K562 (cell line): ENCODE measurements at regions not wholly inside any gene's neighbourhood (a gene's known extent, or its start where the extent isn't known, plus 50 kb on each side); places are given as distances from the start of the nearest gene placed in this dataset.

Experiments used
- ATAC-seq: fragments of 200-7000 bp; cut with Tn5 transposase; 3 replicates; pipeline ENCODE4 v1.9.1; 2020; ENCODE audit warnings: moderate library complexity
- BruUV-seq: library from RNA; stranded (reverse); fragments of 400-500 nt; replicated peaks from 2 replicates; lab custom pipeline; 2021; lab: Mats Ljungman, UMichigan
- CTCF ChIA-PET: fragments of 300-600 bp; formaldehyde crosslinking; extraction: SDS; loops from one replicate; lab custom pipeline; 2021; ENCODE audit warnings: low intra/inter-chr PET ratio; lab: Yijun Ruan, JAX
- POLR2A ChIA-PET: fragments of 300-600, 350-650 bp; sonication (Branson Sonifier 250); formaldehyde crosslinking; extraction: SDS; loops from one replicate; lab custom pipeline; 2021; ENCODE audit warnings: antibody characterized with exemption, inconsistent platforms; lab: Yijun Ruan, JAX
- DNase-seq, 4 experiments: peaks; one replicate each; pipeline versions ENCODE4 v3.0.0 to v3.0.0-alpha.2; 2011 to 2018; ENCODE audit warnings: low spot score in 3 of 4, mixed read lengths in 3 of 4; ENCODE audit errors: extremely low read depth in 1 of 4
- FAIRE-seq: peaks from 2 replicates; lab custom pipeline; 2011; peaks lifted over from hg19 to GRCh38; lab: Jason Lieb, UNC
- H2AFZ ChIP-seq: 2 replicates; pipeline ENCODE4 v1.6.0; 2011; ENCODE audit warnings: low read depth, low read length, control low read depth, inconsistent platforms
- H3K27ac ChIP-seq: fragments of 200-600 bp; 3 replicates; pipeline ENCODE4 v1.8.0; 2011; ENCODE audit warnings: low read depth, mild to moderate bottlenecking, control low read depth, inconsistent platforms, low read length, moderate library complexity, mixed read lengths; ENCODE audit errors: extremely low read depth
- H3K27me3 ChIP-seq, 2 experiments: fragments of 300-600 bp in 1 of 2; 2 replicates in 1 of 2; 3 replicates in 1 of 2; pipeline versions ENCODE4 v1.6.0 to v1.8.0; 2011; ENCODE audit warnings: inconsistent platforms in 2 of 2, low read length in 2 of 2, mild to moderate bottlenecking in 1 of 2, mixed read lengths in 1 of 2, moderate library complexity in 1 of 2; ENCODE audit not compliant: control insufficient read depth in 2 of 2, insufficient read depth in 2 of 2
- H3K36me3 ChIP-seq: fragments of 300-600 bp; 3 replicates; pipeline ENCODE4 v1.8.0; 2011; ENCODE audit warnings: mild to moderate bottlenecking, low read length, inconsistent platforms; ENCODE audit not compliant: control insufficient read depth, insufficient read depth
- H3K4me1 ChIP-seq, 2 experiments: fragments of 200-600 bp in 1 of 2; replicated peaks in 1 of 2; 2 replicates in 1 of 2; 3 replicates in 1 of 2; pipeline versions ENCODE4 v1.5.1 to v1.8.0; 2011; ENCODE audit warnings: inconsistent platforms in 2 of 2, low read length in 2 of 2, mild to moderate bottlenecking in 1 of 2, mixed read lengths in 1 of 2, moderate library complexity in 1 of 2; ENCODE audit not compliant: control insufficient read depth in 2 of 2, insufficient read depth in 2 of 2
- H3K4me2 ChIP-seq: 2 replicates; pipeline ENCODE4 v1.6.1; 2011; ENCODE audit warnings: low read length, control low read depth, inconsistent platforms, mixed read lengths; ENCODE audit not compliant: insufficient read depth
- H3K4me3 ChIP-seq: fragments of 200-600 bp; sonication (generic), shearing (Covaris generic); 2 replicates; pipeline ENCODE4 v1.5.1; 2016; ENCODE audit warnings: control low read depth, inconsistent platforms
- H3K79me2 ChIP-seq: fragments of 200-600 bp; 3 replicates; pipeline ENCODE4 v1.8.0; 2011; ENCODE audit warnings: low read length, inconsistent platforms; ENCODE audit not compliant: control insufficient read depth, insufficient read depth
- H3K9ac ChIP-seq, 2 experiments: 2 replicates each; pipeline versions ENCODE4 v1.6.0 to v1.6.1; 2011; ENCODE audit warnings: low read depth in 2 of 2, low read length in 2 of 2, control low read depth in 1 of 2, inconsistent platforms in 1 of 2, mild to moderate bottlenecking in 1 of 2, mixed read lengths in 1 of 2; ENCODE audit not compliant: insufficient read depth in 1 of 2
- H3K9me1 ChIP-seq: one replicate; pipeline ENCODE4 v1.6.0; 2011; ENCODE audit warnings: inconsistent platforms, mild to moderate bottlenecking, low read length, moderate library complexity; ENCODE audit not compliant: control insufficient read depth, insufficient read depth
- H3K9me3 ChIP-seq: replicated peaks from 2 replicates; pipeline ENCODE4 v1.5.1; 2011; ENCODE audit warnings: low read depth, low read length, inconsistent platforms; ENCODE audit not compliant: control insufficient read depth, insufficient read depth
- H4K20me1 ChIP-seq: replicated peaks from 2 replicates; pipeline ENCODE4 v1.6.1; 2011; ENCODE audit warnings: low read length, inconsistent platforms, mixed read lengths; ENCODE audit not compliant: control insufficient read depth, insufficient read depth
- ARID3B ChIP-seq: fragments of 250-450 bp; sonication (Bioruptor Pico); IDR thresholded peaks from 2 replicates; pipeline ENCODE4 v1.4.0; 2020; ENCODE audit warnings: borderline replicate concordance
- CHAMP1 ChIP-seq: fragments of 450-650 bp; IDR thresholded peaks from 2 replicates; pipeline ENCODE4 v1.6.1; 2016; ENCODE audit warnings: mild to moderate bottlenecking
- KLF13 ChIP-seq: fragments of 450-650 bp; IDR thresholded peaks from 2 replicates; pipeline ENCODE4 v1.6.1; 2016; ENCODE audit warnings: missing genetic modification characterization, low read depth, mild to moderate bottlenecking, missing compliant biosample characterization, moderate library complexity, borderline replicate concordance
- NCOA4 ChIP-seq: fragments of 450-650 bp; IDR thresholded peaks from 2 replicates; pipeline ENCODE4 v1.6.1; 2018; ENCODE audit warnings: mild to moderate bottlenecking; ENCODE audit not compliant: partially characterized antibody
- PTBP1 ChIP-seq: fragments of 200-400 bp; formaldehyde crosslinking; IDR thresholded peaks from 2 replicates; pipeline ENCODE4 v1.6.1; 2017; ENCODE audit warnings: low read depth, low read length
- RHOXF2B ChIP-seq: fragments of 250-450 bp; sonication (Bioruptor Pico); conservative IDR thresholded peaks from 2 replicates; pipeline ENCODE4 v1.5.1; 2021
- SPI1 ChIP-seq: IDR thresholded peaks from 2 replicates; pipeline ENCODE4 v1.6.1; 2011; ENCODE audit warnings: low read depth, low read length, control low read depth, borderline replicate concordance
- TAF15 ChIP-seq: fragments of 200-400 bp; formaldehyde crosslinking; IDR thresholded peaks from 2 replicates; pipeline ENCODE4 v1.6.1; 2017; ENCODE audit warnings: mild to moderate bottlenecking, low read depth, low read length, moderate library complexity
- TCF3 ChIP-seq: sonication (generic); formaldehyde crosslinking; IDR thresholded peaks from 2 replicates; pipeline ENCODE4 v1.4.0; 2020; ENCODE audit warnings: mild to moderate bottlenecking, missing genetic modification reagents
- ZNF449 ChIP-seq: fragments of 250-450 bp; sonication (Bioruptor Pico); IDR thresholded peaks from 2 replicates; pipeline ENCODE4 v1.8.0; 2022; ENCODE audit warnings: moderate library complexity, mild to moderate bottlenecking, inconsistent platforms
- ZNF695 ChIP-seq: fragments of 450-650 bp; formaldehyde crosslinking; IDR thresholded peaks from 2 replicates; pipeline ENCODE4 v1.4.0; 2020; ENCODE audit warnings: mild to moderate bottlenecking, moderate library complexity
- ZNF717 ChIP-seq: fragments of 250-450 bp; sonication (Bioruptor Pico); IDR thresholded peaks from 2 replicates; pipeline ENCODE4 v1.5.0; 2021
- WGBS: fragments of 100-300 bp; shearing (Covaris generic); methylation state at CpG from one replicate; pipeline ENCODE4 v1.1.6; 2016; ENCODE audit warnings: low coverage, mixed read lengths; ENCODE audit not compliant: insufficient coverage; ENCODE audit errors: missing lambda C conversion rate; 5-methylcytosine and 5-hydroxymethylcytosine counted together
- in situ Hi-C: fragments of 300-500 bp; cut with MboI; formaldehyde crosslinking; loops from 4 replicates; pipeline ENCODE4 v1.15.0; 2018; ENCODE audit warnings: inconsistent platforms, mixed read lengths
- intact Hi-C: fragments of 100-400 bp; cut with micrococcal nuclease; formaldehyde crosslinking; loops from 2 replicates; pipeline ENCODE4 v1.14.2; 2022
- TF ChIP-seq, protein P1 (sequence below): fragments of 250-450 bp; sonication (Bioruptor Pico); IDR thresholded peaks from 2 replicates; pipeline ENCODE4 v1.5.0; 2020; ENCODE audit warnings: mild to moderate bottlenecking

DNA sequence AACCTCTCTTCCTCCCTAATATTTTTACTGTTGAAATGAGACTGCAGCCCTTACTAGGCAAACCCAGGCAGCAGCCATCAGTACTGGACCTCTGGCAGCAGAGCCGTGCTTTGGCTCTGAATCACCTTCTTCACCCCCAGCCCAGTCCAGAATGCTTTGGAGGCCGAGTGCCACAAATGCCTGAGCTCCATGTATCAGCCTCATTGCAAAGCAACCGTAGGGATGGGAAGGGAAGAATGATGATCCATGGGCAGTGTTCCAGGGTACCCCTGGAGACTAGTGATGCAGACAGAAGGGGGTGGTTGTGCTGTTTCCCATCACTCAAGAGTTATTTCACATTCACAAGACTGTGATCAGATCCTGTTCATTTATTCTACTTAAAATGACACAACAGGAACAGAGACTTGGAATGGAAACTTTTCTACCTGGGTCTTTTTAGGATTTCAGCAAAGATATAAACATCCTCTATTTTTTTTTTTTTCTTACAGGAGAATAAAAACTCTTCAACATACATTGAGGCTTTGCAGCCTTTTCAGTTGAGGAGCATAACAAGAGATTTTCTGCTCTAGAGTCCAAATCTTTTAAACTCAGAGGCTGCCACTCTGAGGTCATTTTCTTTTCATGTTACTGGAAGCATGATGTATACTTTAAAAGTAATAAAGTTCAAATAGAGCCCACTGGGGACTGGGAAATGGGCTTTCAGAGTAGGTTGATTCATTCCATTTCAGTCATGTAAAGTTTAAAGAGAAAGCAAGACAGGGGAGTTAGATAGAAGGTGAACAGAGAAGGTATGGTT is 138.3 kb downstream of the KCNJ2 start:
- FAIRE-seq (no peak), DNase-seq (no peak), ATAC-seq (no peak)
- H3K27me3 ChIP-seq = no peaks in the 10 kb centered on the region
- no peaks in the 10 kb centered on the region for H3K36me3 ChIP-seq
- ChIA-PET POLR2A (no interaction called here), CTCF (no interaction called here)
- H3K4me2 ChIP-seq = no peak overlapping the region
- no peak for TF ChIP-seq SPI1
- TF ChIP-seq, protein P1, sequence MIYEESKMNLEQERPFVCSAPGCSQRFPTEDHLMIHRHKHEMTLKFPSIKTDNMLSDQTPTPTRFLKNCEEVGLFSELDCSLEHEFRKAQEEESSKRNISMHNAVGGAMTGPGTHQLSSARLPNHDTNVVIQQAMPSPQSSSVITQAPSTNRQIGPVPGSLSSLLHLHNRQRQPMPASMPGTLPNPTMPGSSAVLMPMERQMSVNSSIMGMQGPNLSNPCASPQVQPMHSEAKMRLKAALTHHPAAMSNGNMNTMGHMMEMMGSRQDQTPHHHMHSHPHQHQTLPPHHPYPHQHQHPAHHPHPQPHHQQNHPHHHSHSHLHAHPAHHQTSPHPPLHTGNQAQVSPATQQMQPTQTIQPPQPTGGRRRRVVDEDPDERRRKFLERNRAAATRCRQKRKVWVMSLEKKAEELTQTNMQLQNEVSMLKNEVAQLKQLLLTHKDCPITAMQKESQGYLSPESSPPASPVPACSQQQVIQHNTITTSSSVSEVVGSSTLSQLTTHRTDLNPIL (CRISPR knock-in tag) = no peak
- no peak for TF ChIP-seq NCOA4
- TF ChIP-seq PTBP1 = no peak
- TF ChIP-seq RHOXF2B (CRISPR knock-in tag) = no peak
- no peak for TF ChIP-seq TAF15
- TF ChIP-seq ARID3B (CRISPR knock-in tag) = no peak
- TF ChIP-seq ZNF449 (CRISPR knock-in tag) = no peak
- no peak for TF ChIP-seq TCF3 (CRISPR knock-in tag)
- TF ChIP-seq KLF13 = no peak
- no peak for TF ChIP-seq CHAMP1
- TF ChIP-seq ZNF695 (CRISPR knock-in tag) = no peak
- no peak for TF ChIP-seq ZNF717
- no peak overlapping the region for H2AFZ ChIP-seq
- H4K20me1 ChIP-seq = no peaks in the 10 kb centered on the region
- no peaks in the 10 kb centered on the region for H3K79me2 ChIP-seq
- no peak overlapping the region for H3K27ac ChIP-seq
- in situ Hi-C loops (no loop called here), intact Hi-C loops (no loop called here)
- H3K4me3 ChIP-seq = no peak overlapping the region
- H3K9ac ChIP-seq = no peak overlapping the region
- H3K9me1 ChIP-seq = no peaks in the 10 kb centered on the region
- no peaks in the 10 kb centered on the region for H3K4me1 ChIP-seq
- BruUV-seq = no TSS peak
- 0% methylated on average over 3 of the region's 3 CpGs for WGBS
- no peaks in the 10 kb centered on the region for H3K9me3 ChIP-seq
